Skeletal muscle tissue (tissue), 3 donors: ENCODE measurements at regions not wholly inside any gene's neighbourhood (a gene's known extent, or its start where the extent isn't known, plus 50 kb on each side); places are given as distances from the start of the nearest gene placed in this dataset.

Experiments
- H3K27ac ChIP-seq: one replicate; pipeline ENCODE4 v1.7.0; 2013; ENCODE audit warnings: mild to moderate bottlenecking, low read depth, low read length, inconsistent platforms
- H3K27me3 ChIP-seq, 3 donors: one replicate each; pipeline ENCODE4 v1.7.0; 2013; ENCODE audit warnings: low read length in 3 of 3; ENCODE audit not compliant: control insufficient read depth in 3 of 3, insufficient read depth in 3 of 3
- H3K36me3 ChIP-seq, 3 donors: one replicate each; pipeline ENCODE4 v1.7.0; 2013; ENCODE audit warnings: low read length in 3 of 3; ENCODE audit not compliant: control insufficient read depth in 3 of 3, insufficient read depth in 3 of 3
- H3K4me1 ChIP-seq, 3 donors: one replicate each; pipeline ENCODE4 v1.7.0; 2013; ENCODE audit warnings: low read length in 3 of 3, mild to moderate bottlenecking in 3 of 3; ENCODE audit not compliant: control insufficient read depth in 3 of 3, insufficient read depth in 3 of 3
- H3K4me3 ChIP-seq, 3 donors: one replicate each; pipeline ENCODE4 v1.7.0; 2013; ENCODE audit warnings: low read length in 3 of 3
- H3K9ac ChIP-seq, 3 donors: one replicate each; pipeline ENCODE4 v1.7.0; 2013; ENCODE audit warnings: low read length in 3 of 3, mild to moderate bottlenecking in 3 of 3, moderate library complexity in 2 of 3, low read depth in 1 of 3
- H3K9me3 ChIP-seq, 3 donors: one replicate each; pipeline ENCODE4 v1.7.0; 2013; ENCODE audit warnings: low read length in 3 of 3; ENCODE audit not compliant: control insufficient read depth in 3 of 3
- donor health status: Osteomylitis.

DNA sequence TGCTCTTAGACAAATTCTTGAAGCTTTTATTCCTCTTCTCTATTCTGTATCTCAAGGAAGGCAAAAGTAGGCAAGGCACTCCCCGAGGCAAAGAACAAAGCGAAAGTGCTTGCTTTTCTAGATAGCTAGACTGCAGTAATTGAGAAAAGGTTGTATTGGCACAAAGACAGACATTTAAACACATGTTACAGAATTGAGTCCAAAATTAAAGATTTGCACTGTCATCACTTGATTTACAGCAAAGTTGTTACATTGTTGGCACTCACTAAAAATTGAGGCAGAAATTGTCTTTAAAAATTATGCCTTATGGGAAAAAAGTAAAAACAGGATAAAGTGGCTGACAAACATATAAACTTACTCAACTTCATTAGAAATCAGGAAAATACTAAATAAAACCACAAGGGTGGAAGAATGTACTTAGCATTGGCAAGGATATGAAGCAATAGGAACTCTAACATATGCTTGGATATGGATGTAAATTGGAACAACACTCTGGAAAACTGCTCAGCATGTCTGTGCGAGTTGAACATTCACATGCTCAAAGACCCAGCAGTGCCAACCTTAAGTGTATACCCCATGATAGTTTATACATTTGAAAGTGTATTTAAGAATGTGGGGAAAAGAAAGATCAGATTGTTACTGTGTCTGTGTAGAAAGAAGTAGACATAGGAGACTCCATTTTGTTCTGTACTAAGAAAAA, 491.3 kb downstream of the GLRX3 start:
- Histone ChIP-seq H3K9ac (no peak overlapping the region), H3K4me3 (no peak overlapping the region), H3K9me3 (no peaks in the 10 kb centered on the region), H3K4me1 (no peaks in the 10 kb centered on the region), H3K27ac (no peak overlapping the region), H3K36me3 (no peaks in the 10 kb centered on the region), H3K27me3 (peaks cover 0 to 11% (median 6%) of the 10 kb centered on the region in 3 donors)

DNA sequence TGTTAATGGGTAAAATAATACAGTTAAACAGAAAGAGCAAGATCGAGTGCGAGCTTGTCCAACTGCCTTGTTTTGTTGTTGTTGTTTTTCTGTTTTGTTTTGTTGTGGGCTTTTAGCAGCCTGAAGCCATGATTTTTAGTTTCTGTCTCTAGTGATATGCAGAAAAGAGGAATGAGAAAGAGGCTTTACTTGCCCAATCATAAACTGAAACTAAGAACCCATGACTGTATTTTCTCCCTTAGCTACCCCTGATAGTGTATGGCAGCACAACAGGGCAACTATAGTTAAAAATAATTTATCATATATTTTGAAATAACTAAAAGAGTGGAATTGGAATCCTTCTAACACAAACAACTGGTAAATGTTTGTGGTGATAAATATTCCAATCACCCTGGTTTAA, 493.9 kb downstream of the GLRX3 start:
- Histone ChIP-seq H3K4me1 (no peaks in the 10 kb centered on the region), H3K4me3 (no peak overlapping the region), H3K36me3 (no peaks in the 10 kb centered on the region), H3K9ac (no peak overlapping the region), H3K9me3 (no peaks in the 10 kb centered on the region), H3K27me3 (peaks cover 0 to 12% (median 4%) of the 10 kb centered on the region in 3 donors), H3K27ac (no peak overlapping the region)

DNA sequence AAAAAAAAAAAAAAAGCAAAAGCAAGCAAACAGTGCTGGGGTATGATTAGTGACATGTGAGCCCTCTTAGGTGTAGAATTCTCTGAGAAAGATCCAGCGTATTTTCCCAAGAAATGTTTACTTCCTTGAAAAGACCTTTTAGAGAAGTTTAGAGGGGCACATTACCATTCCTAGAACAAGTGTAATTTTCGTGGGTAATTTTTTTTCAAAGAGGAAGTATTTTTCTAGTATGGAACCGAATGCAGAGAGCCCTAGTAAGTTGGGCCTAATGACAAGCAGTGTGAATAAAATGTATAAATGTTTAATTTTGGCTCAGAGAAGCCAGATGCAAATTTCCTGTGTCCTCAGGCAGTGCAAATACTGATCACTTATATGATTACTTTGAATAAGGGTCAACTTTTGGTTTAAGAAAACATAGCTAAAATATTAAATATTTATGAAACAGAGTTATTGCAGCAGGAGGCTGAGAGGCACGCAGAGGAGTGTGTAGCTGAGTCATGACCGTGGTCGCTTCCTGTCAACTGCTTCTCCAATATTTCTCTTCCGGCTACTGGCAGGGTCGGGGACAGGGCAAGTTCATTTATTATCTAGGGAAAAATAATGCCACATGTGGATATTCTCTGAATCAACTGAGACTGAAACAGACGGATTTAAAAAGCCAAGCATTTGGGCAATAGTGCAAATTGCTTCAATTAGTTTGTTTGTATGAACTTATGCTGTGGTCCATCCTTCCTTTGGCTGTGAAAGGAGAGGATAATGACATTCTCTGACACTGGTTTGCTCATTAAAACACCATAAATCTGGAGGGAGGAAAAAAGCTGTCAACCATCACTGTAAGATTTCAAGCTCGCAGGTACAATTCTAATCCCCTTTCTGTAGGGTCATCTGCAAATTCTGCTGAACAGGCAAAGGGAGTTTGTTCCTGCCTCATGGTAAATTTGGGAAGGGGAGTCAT, 495.2 kb downstream of the GLRX3 start:
- H3K27me3 ChIP-seq, result peaks cover 4 to 21% (median 4%) of the 10 kb centered on the region in 3 donors
- H3K9me3 ChIP-seq, result no peaks in the 10 kb centered on the region
- H3K27ac ChIP-seq, result no peak overlapping the region
- H3K4me1 ChIP-seq, result no peaks in the 10 kb centered on the region
- no peak overlapping the region for H3K9ac ChIP-seq
- H3K4me3 ChIP-seq, result no peak overlapping the region
- no peaks in the 10 kb centered on the region for H3K36me3 ChIP-seq

DNA sequence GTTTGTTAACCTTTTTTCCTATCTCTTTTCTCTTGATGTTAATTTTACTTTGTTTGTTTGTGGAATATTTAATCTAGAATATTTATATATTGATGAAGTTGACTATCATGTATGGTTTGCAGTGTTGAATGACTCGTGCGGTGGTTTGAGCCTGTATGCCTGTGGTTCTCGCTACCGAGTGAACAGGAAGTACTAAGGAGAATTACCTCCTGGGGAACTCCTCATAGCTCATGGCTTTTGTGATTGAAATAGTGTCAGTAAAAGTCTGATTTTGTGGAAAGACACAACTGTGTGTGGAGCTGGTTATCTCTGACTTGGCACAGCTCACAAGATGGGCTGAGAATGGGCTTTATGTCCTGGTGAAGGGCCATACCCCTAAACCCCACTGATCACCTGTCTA, 498.6 kb downstream of the GLRX3 start:
- no peak overlapping the region for H3K9ac ChIP-seq
- H3K27ac ChIP-seq, result no peak overlapping the region
- H3K36me3 ChIP-seq, result no peaks in the 10 kb centered on the region
- peaks cover 4 to 20% (median 4%) of the 10 kb centered on the region in 3 donors for H3K27me3 ChIP-seq
- no peaks in the 10 kb centered on the region for H3K9me3 ChIP-seq
- H3K4me3 ChIP-seq, result no peak overlapping the region
- H3K4me1 ChIP-seq, result no peaks in the 10 kb centered on the region

DNA sequence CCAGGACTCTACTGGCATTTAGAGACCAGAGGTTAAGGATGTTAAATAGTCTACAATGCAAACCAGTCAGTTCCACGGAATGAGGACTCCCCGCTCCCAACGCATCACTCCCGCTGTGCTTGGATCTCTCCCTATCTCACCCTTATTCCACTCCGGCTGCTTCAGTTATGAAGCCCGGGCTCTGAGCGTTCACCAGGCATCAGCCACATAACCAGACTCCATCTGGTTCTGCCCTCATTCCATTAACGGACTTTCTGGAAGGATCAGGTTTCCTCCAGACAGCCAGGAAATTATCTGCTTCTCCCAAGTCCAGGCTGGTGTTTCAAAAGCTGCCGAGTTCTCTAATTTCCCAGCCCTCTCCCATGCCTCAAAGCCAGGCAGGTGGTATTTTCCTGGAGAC, 499.3 kb downstream of the GLRX3 start:
- Histone ChIP-seq H3K9ac (no peak overlapping the region), H3K27me3 (peaks cover 4 to 20% (median 4%) of the 10 kb centered on the region in 3 donors), H3K4me1 (no peaks in the 10 kb centered on the region), H3K4me3 (no peak overlapping the region), H3K27ac (no peak overlapping the region), H3K9me3 (no peaks in the 10 kb centered on the region), H3K36me3 (no peaks in the 10 kb centered on the region)

GRCh38 chr10:130636313-130636930, 500.2 kb downstream of the GLRX3 start:
- Histone ChIP-seq H3K9me3 (no peaks in the 10 kb centered on the region), H3K27me3 (peaks cover 4 to 20% (median 4%) of the 10 kb centered on the region in 3 donors), H3K36me3 (no peaks in the 10 kb centered on the region), H3K9ac (no peak overlapping the region), H3K4me3 (no peak overlapping the region), H3K4me1 (no peaks in the 10 kb centered on the region), H3K27ac (no peak overlapping the region)

DNA sequence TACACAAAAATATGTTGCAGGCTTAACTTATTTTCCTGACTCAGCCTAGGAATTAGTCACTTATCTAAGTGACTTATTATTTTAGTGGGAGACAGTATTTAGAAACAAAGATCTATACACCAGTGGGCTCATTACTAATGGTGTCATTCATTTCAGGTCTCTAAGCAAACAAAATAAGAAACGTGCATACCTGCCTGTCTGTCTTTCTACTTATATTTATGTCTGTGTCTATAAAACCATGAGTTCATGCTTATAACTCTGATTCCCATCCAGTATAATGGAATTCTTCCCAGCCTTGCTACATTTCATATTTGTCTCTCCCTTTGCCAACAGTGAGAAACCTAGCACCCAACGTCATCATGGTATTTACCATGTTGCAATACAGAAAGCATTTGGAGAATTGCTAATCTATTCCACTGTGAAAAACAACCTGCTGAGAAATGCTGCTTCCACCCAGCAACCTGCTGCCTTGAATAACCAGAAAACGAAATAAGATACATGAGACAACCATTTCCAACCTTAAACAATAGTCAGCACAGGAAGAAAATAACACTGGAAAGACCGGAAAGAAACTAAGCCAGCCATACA, 501.0 kb downstream of the GLRX3 start:
- Histone ChIP-seq H3K4me3 (no peak overlapping the region), H3K27me3 (peaks cover 4 to 20% (median 4%) of the 10 kb centered on the region in 3 donors), H3K36me3 (no peaks in the 10 kb centered on the region), H3K9ac (no peak overlapping the region), H3K27ac (no peak overlapping the region), H3K9me3 (no peaks in the 10 kb centered on the region), H3K4me1 (no peaks in the 10 kb centered on the region)

DNA sequence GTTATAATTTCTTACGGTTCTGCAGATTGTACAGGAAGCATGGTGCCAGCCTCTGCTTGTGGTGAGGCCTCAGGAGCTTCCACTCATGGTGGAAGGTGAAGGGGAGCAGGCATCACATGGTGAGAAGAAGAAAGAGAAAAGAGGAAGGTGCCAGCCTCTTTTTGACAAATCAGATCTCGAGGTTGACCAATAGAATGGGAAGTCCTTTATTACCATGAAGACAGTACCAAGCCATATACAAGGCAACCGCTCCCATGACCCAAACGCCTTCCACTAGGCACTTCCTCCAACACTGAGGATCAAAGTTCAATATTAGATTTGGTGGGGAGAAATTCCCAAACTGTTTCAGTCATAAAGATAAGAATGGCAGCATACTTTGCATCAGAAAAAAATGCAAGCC, 502.8 kb downstream of the GLRX3 start:
- Histone ChIP-seq H3K9ac (no peak overlapping the region), H3K27ac (no peak overlapping the region), H3K4me1 (no peaks in the 10 kb centered on the region), H3K4me3 (no peak overlapping the region), H3K9me3 (no peaks in the 10 kb centered on the region), H3K36me3 (no peaks in the 10 kb centered on the region), H3K27me3 (peaks cover 4 to 20% (median 4%) of the 10 kb centered on the region in 3 donors)

DNA sequence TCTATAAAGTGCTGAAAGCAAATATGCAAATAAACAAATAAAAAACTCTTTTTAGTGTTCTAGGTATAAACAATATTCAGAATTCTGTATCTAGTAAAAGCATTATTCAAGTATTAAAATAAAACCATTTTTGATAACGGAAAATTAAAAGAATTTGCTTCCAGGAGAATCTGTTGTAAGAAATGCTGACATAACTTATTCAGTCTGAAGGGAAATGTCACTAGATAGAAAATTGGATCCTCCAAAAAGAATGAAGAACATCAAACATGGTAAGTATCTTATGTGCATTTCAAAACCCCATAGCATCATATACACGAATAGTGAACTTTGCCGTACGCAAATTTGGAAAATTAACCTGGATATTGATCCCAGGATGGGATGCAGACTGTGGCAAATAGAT, 506.7 kb downstream of the GLRX3 start:
- Histone ChIP-seq H3K27ac (no peak overlapping the region), H3K4me3 (no peak overlapping the region), H3K4me1 (no peaks in the 10 kb centered on the region), H3K27me3 (peaks cover 0 to 3% (median 0%) of the 10 kb centered on the region in 3 donors), H3K9ac (no peak overlapping the region), H3K9me3 (no peaks in the 10 kb centered on the region), H3K36me3 (no peaks in the 10 kb centered on the region)
